ENCODE measurements at regions not wholly inside any gene's neighbourhood (a gene's known extent, or its start where the extent isn't known, plus 50 kb on each side); places are given as distances from the start of the nearest gene placed in this dataset.
"Not testable (repeated sequence)": the region's sequence is repeated elsewhere in the genome, so short reads cannot be mapped to it uniquely, and the experiment has no call there.

DNA sequence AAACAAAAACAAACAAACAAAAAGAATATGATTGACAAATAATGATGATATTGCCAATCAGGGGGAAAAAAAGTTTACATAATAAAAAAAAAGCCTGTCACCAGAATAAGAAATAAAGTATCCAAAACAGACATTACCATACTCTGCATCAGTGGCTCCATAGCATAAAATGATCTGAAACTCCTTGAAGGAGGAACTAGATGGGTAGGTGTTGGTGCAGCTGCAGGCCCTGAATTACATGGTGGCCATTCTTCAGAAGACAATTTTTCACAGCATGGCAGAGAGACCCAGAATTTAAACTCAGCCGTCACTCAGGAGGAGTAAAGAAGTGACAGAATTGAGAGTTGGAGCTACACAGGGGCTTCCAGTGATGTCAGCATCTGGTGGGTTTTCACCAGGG, 60.2 kb downstream of the GLUL start:
- Histone ChIP-seq H3K4me1 (ENCODE audit: control insufficient read depth, insufficient read depth, low read length) (no peaks in the 10 kb centered on the region), H3K27ac (ENCODE audit: low read depth, low read length) (no peak overlapping the region), H3K36me3 (ENCODE audit: control insufficient read depth, insufficient read depth, low read length) (no peaks in the 10 kb centered on the region), H3K27me3 (ENCODE audit: control insufficient read depth, insufficient read depth, low read length) (no peaks in the 10 kb centered on the region), H3K4me3 (ENCODE audit: low read length) (no peak overlapping the region), H3K9ac (ENCODE audit: low read length) (no peak overlapping the region)

GRCh38 chr1:182330303-182330702, 61.3 kb downstream of the GLUL start:
- no peaks in the 10 kb centered on the region for H3K36me3 ChIP-seq (ENCODE audit: control insufficient read depth, insufficient read depth, low read length)
- H3K27ac ChIP-seq (ENCODE audit: low read depth, low read length): no peak overlapping the region
- no peaks in the 10 kb centered on the region for H3K4me1 ChIP-seq (ENCODE audit: control insufficient read depth, insufficient read depth, low read length)
- H3K9ac ChIP-seq (ENCODE audit: low read length): no peak overlapping the region
- no peak overlapping the region for H3K4me3 ChIP-seq (ENCODE audit: low read length)
- H3K27me3 ChIP-seq (ENCODE audit: control insufficient read depth, insufficient read depth, low read length): no peaks in the 10 kb centered on the region

- no peak overlapping the region for H3K27ac ChIP-seq (ENCODE audit: low read depth, low read length)
- H3K9ac ChIP-seq (ENCODE audit: low read length): no peak overlapping the region
- H3K4me3 ChIP-seq (ENCODE audit: low read length): no peak overlapping the region
- H3K4me1 ChIP-seq (ENCODE audit: control insufficient read depth, insufficient read depth, low read length): no peaks in the 10 kb centered on the region
- no peaks in the 10 kb centered on the region for H3K36me3 ChIP-seq (ENCODE audit: control insufficient read depth, insufficient read depth, low read length)
- H3K27me3 ChIP-seq (ENCODE audit: control insufficient read depth, insufficient read depth, low read length): no peaks in the 10 kb centered on the region
Observed at GRCh38 chr1:182329471-182329870, 62.1 kb downstream of the GLUL start.

DNA sequence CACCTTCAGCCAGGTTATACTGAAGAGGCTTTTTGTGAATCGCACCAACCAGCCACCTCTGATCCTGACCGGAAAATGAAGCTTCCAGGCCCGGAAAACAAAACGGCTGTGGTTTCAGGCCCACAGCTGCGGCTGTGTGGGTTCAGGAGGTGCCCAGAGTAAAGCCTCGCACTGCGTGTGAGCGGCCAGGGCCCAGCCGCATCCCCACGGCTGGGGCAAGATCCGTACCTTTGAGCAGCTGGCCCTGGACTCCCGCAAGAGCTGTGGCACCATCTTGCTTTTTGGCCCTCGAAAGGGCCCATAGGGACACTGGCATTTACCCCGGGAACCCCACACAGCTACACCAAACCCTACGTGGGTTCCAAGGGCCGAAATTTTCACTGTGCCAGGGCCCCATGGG, 63.0 kb downstream of the GLUL start:
- no peaks in the 10 kb centered on the region for H3K27me3 ChIP-seq (ENCODE audit: control insufficient read depth, insufficient read depth, low read length)
- no peak overlapping the region for H3K9ac ChIP-seq (ENCODE audit: low read length)
- H3K4me3 ChIP-seq (ENCODE audit: low read length): no peak overlapping the region
- H3K4me1 ChIP-seq (ENCODE audit: control insufficient read depth, insufficient read depth, low read length): no peaks in the 10 kb centered on the region
- no peak overlapping the region for H3K27ac ChIP-seq (ENCODE audit: low read depth, low read length)
- H3K36me3 ChIP-seq (ENCODE audit: control insufficient read depth, insufficient read depth, low read length): no peaks in the 10 kb centered on the region

DNA sequence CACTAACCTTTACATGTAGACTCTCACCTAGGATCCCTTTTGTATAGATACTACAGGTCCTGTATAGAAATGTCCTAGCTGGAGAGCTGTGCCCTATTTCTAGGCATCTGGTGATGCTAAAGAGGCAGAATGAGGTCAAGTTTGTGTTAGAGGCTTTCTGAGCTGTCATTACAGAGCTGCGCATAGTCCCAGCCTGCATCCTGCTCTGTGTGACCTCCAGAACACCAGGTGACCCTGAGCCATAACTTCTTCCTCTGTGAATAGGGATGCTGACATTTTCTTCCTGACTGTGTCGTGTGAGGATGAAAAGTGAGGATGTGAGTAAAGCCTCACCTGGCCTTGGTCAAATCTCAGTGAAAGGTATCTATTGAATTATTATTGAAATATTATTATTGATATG, 66.3 kb downstream of the GLUL start:
- H3K9ac ChIP-seq (ENCODE audit: low read length): no peak overlapping the region
- no peak overlapping the region for H3K27ac ChIP-seq (ENCODE audit: low read depth, low read length)
- no peaks in the 10 kb centered on the region for H3K36me3 ChIP-seq (ENCODE audit: control insufficient read depth, insufficient read depth, low read length)
- no peaks in the 10 kb centered on the region for H3K4me1 ChIP-seq (ENCODE audit: control insufficient read depth, insufficient read depth, low read length)
- H3K27me3 ChIP-seq (ENCODE audit: control insufficient read depth, insufficient read depth, low read length): no peaks in the 10 kb centered on the region
- no peak overlapping the region for H3K4me3 ChIP-seq (ENCODE audit: low read length)

GRCh38 chr1:182321532-182321931, 70.1 kb downstream of the GLUL start:
- H3K27ac ChIP-seq (ENCODE audit: low read depth, low read length); H3K27me3 ChIP-seq (ENCODE audit: control insufficient read depth, insufficient read depth, low read length); H3K9ac ChIP-seq (ENCODE audit: low read length); H3K4me1 ChIP-seq (ENCODE audit: control insufficient read depth, insufficient read depth, low read length); H3K36me3 ChIP-seq (ENCODE audit: control insufficient read depth, insufficient read depth, low read length); H3K4me3 ChIP-seq (ENCODE audit: low read length): not testable (repeated sequence)

DNA sequence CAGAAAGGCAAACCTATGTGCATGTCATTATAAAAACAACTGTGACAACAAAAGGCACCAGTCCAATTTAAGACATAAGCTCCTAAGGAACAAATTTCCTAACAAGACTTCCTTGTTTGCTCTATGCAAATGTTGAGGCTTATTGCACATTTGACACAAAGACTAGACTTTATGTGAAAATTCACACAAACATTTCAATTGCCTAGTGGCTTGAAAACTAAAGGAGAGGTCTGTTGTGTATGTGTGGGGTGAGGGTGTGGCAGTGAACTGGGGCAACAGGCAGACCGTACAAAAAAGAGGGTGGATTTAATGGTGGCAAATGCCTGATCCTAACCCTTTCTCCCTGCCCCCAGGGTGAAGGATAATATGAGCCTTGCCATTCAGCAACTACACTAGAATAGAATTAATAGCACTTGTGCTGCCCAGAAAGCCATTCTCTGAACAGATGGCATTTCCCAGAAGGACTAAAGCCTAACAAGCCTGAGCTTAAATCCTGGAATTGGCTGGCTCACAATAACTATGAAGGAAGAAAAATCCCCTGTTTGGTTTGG, 73.9 kb downstream of the GLUL start:
- Histone ChIP-seq H3K4me1 (ENCODE audit: control insufficient read depth, insufficient read depth, low read length) (peaks cover 2% of the 10 kb centered on the region), H3K27ac (ENCODE audit: low read depth, low read length) (no peak overlapping the region), H3K4me3 (ENCODE audit: low read length) (no peak overlapping the region), H3K27me3 (ENCODE audit: control insufficient read depth, insufficient read depth, low read length) (no peaks in the 10 kb centered on the region), H3K9ac (ENCODE audit: low read length) (no peak overlapping the region), H3K36me3 (ENCODE audit: control insufficient read depth, insufficient read depth, low read length) (no peaks in the 10 kb centered on the region)

DNA sequence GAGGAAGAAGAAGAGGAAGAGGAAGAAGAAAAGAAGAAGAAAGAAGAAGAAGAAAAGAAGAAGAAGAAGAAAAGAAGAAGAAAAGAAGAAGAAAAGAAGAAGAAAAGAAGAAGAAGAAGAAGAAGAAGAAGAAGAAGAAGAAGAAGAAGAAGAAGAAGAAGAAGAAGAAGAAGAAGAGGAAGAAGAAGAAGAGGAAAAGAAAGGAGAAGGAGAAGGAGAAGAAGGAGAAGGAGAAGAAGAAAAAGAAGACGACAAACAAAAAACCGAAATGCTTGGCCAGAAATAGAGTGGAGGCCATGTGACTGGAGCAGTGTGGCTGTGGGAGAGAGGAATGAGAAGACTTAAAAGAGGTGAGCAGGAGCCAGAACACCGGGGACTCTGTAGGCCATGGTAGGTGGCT, 75.1 kb downstream of the GLUL start:
- H3K36me3 ChIP-seq (ENCODE audit: control insufficient read depth, insufficient read depth, low read length); H3K27ac ChIP-seq (ENCODE audit: low read depth, low read length); H3K4me1 ChIP-seq (ENCODE audit: control insufficient read depth, insufficient read depth, low read length); H3K9ac ChIP-seq (ENCODE audit: low read length); H3K27me3 ChIP-seq (ENCODE audit: control insufficient read depth, insufficient read depth, low read length); H3K4me3 ChIP-seq (ENCODE audit: low read length): not testable (repeated sequence)

GRCh38 chr1:182315167-182315556, 76.4 kb downstream of the GLUL start:
- Histone ChIP-seq H3K9ac (ENCODE audit: low read length) (no peak overlapping the region), H3K27ac (ENCODE audit: low read depth, low read length) (no peak overlapping the region), H3K4me3 (ENCODE audit: low read length) (no peak overlapping the region)

DNA sequence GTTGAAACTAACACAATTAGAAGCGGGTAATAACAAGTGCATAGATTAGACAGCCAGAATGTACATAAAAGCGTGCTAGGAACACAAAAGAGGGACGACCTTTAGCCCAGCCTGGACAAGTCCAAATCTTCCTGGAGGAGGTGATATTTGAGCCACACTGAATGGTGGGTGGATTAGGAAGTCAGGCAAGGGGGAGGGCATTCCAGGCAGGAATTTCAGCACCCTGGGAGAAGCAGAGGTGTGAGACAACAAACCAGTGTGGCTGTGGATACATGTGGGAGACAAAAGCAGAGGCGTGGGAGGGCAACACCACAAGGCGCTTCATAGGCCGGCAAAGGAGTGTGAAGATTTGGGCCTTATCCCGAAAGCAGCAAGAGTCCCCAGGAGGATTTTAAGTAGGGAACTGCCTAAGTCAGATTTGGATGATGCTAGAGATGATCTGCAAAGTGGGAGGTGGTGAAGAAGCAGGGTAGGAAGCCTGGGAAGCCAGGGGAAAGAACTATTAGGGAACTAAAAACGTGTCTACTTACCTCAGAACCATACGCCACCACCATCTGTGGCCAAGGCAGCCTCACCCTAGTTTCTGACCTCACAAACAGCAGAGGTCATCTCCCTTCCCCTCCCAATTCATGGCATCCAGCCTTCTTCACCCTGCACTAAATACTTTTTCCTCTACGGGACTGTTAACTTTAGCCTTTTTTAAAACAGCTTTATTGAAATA, 81.8 kb downstream of the GLUL start:
- no peaks in the 10 kb centered on the region for H3K36me3 ChIP-seq (ENCODE audit: control insufficient read depth, insufficient read depth, low read length)
- H3K27ac ChIP-seq (ENCODE audit: low read depth, low read length): no peak overlapping the region
- no peak overlapping the region for H3K4me3 ChIP-seq (ENCODE audit: low read length)
- H3K27me3 ChIP-seq (ENCODE audit: control insufficient read depth, insufficient read depth, low read length): no peaks in the 10 kb centered on the region
- H3K4me1 ChIP-seq (ENCODE audit: control insufficient read depth, insufficient read depth, low read length): no peaks in the 10 kb centered on the region
- H3K9ac ChIP-seq (ENCODE audit: low read length): no peak overlapping the region

More at GRCh38 chr1:182315167-182315556, 76.4 kb downstream of the GLUL start:
- Histone ChIP-seq H3K27me3 (ENCODE audit: control insufficient read depth, insufficient read depth, low read length) (no peaks in the 10 kb centered on the region), H3K36me3 (ENCODE audit: control insufficient read depth, insufficient read depth, low read length) (no peaks in the 10 kb centered on the region), H3K4me1 (ENCODE audit: control insufficient read depth, insufficient read depth, low read length) (peaks cover 2% of the 10 kb centered on the region)

DNA sequence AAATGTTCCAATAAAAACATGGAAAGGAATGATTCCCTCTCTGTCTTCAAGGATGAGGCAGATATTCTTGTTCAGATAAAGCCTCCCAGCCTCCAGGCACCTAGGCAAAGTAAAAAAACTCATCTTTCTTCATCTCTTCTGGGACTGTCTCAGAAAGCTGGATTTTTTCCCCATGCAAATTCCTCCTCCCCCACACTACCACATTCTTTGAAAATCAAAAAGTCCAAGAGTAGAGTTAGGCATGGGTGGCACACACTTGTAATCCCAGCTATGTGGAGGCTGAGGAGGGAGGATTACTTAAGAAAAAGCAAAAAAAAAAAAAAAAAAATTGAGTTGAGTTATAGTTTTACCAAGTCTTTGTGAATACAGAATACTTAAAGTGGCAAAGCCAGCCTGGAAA, 82.8 kb downstream of the GLUL start:
- no peak overlapping the region for H3K4me3 ChIP-seq (ENCODE audit: low read length)
- no peak overlapping the region for H3K27ac ChIP-seq (ENCODE audit: low read depth, low read length)
- no peaks in the 10 kb centered on the region for H3K36me3 ChIP-seq (ENCODE audit: control insufficient read depth, insufficient read depth, low read length)
- H3K4me1 ChIP-seq (ENCODE audit: control insufficient read depth, insufficient read depth, low read length): no peaks in the 10 kb centered on the region
- H3K27me3 ChIP-seq (ENCODE audit: control insufficient read depth, insufficient read depth, low read length): no peaks in the 10 kb centered on the region
- H3K9ac ChIP-seq (ENCODE audit: low read length): no peak overlapping the region

- not testable (repeated sequence) for H3K27me3 ChIP-seq (ENCODE audit: control insufficient read depth, insufficient read depth, low read length); H3K9ac ChIP-seq (ENCODE audit: low read length); H3K36me3 ChIP-seq (ENCODE audit: control insufficient read depth, insufficient read depth, low read length); H3K4me1 ChIP-seq (ENCODE audit: control insufficient read depth, insufficient read depth, low read length); H3K4me3 ChIP-seq (ENCODE audit: low read length); H3K27ac ChIP-seq (ENCODE audit: low read depth, low read length)
Observed at GRCh38 chr1:182307486-182307885, 84.1 kb downstream of the GLUL start.

DNA sequence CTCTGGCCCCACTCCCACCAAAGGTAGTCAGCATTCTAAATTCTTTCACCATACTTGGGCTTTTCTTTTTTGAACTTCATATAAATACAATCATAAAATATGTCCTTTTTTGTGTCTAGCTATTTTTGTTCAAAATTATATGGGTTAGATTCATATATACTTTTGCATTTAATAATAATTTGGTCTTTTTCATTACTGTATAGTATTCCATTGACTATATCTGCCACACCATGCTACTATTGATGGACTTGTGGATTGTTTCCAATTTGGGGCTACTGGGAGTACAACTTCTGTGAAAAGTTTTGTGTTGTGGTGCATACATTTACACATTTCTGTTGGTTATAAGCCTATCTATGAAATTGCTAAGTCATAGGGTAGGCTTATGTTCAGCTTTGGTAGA, 85.7 kb downstream of the GLUL start:
- no peak overlapping the region for H3K9ac ChIP-seq (ENCODE audit: low read length)
- H3K36me3 ChIP-seq (ENCODE audit: control insufficient read depth, insufficient read depth, low read length): no peaks in the 10 kb centered on the region
- no peak overlapping the region for H3K27ac ChIP-seq (ENCODE audit: low read depth, low read length)
- no peak overlapping the region for H3K4me3 ChIP-seq (ENCODE audit: low read length)
- no peaks in the 10 kb centered on the region for H3K4me1 ChIP-seq (ENCODE audit: control insufficient read depth, insufficient read depth, low read length)
- no peaks in the 10 kb centered on the region for H3K27me3 ChIP-seq (ENCODE audit: control insufficient read depth, insufficient read depth, low read length)
